PFSK-1 (cell line): ENCODE measurements at regions not wholly inside any gene's neighbourhood (a gene's known extent, or its start where the extent isn't known, plus 50 kb on each side); places are given as distances from the start of the nearest gene placed in this dataset.

Source experiments
- FOXP2 ChIP-seq: optimal IDR thresholded peaks from 2 replicates; pipeline ENCODE3; 2011; ENCODE audit warnings: borderline replicate concordance, control low read depth, inconsistent platforms; ENCODE audit not compliant: insufficient read depth; ENCODE audit errors: extremely low read length, extremely low read depth
- POLR2AphosphoS5 ChIP-seq: IDR thresholded peaks from 2 replicates; pipeline ENCODE4 v1.6.1; 2012; ENCODE audit warnings: low read depth, mild to moderate bottlenecking, control low read depth, low read length, moderate library complexity
- SIN3A ChIP-seq: IDR thresholded peaks from 2 replicates; pipeline ENCODE4 v1.6.1; 2012; ENCODE audit warnings: mild to moderate bottlenecking, low read length, moderate library complexity, borderline replicate concordance; ENCODE audit not compliant: insufficient read depth
- TAF1 ChIP-seq: IDR thresholded peaks from 2 replicates; pipeline ENCODE4 v1.6.1; 2012; ENCODE audit warnings: low read length, control low read depth, borderline replicate concordance; ENCODE audit not compliant: insufficient read depth
- TF ChIP-seq, protein P1 (sequence below), 2 experiments: IDR thresholded peaks; 2 replicates each; pipeline versions ENCODE4 v1.6.1 to v1.8.0; 2011 to 2012; ENCODE audit warnings: low read depth in 2 of 2, low read length in 2 of 2, control low read depth in 1 of 2, inconsistent platforms in 1 of 2, mild to moderate bottlenecking in 1 of 2, moderate library complexity in 1 of 2; ENCODE audit not compliant: insufficient read depth in 1 of 2

DNA sequence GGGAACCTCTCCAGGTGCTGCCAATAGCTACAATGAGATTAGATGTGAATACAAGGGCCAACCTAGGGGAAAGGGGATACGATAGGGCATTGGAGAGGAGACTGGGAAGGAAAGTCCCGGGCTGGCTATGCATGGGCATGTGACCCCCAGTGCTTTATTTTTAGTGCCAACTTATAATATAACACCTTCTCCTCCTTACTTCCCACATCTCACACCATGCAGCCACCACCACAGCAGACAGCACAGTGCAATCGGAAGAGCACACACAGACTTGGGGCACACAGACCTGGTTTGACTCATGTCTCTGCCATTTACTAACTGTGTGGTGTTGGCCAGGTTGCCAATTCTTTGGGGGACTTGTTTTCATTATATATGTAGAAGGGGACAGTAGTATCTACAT, 85.4 kb downstream of the TOMM20 start:
- no peak for TF ChIP-seq SIN3A
- no peak for TF ChIP-seq FOXP2
- TF ChIP-seq POLR2AphosphoS5: no peak
- TF ChIP-seq TAF1: no peak
- TF ChIP-seq, protein P1, sequence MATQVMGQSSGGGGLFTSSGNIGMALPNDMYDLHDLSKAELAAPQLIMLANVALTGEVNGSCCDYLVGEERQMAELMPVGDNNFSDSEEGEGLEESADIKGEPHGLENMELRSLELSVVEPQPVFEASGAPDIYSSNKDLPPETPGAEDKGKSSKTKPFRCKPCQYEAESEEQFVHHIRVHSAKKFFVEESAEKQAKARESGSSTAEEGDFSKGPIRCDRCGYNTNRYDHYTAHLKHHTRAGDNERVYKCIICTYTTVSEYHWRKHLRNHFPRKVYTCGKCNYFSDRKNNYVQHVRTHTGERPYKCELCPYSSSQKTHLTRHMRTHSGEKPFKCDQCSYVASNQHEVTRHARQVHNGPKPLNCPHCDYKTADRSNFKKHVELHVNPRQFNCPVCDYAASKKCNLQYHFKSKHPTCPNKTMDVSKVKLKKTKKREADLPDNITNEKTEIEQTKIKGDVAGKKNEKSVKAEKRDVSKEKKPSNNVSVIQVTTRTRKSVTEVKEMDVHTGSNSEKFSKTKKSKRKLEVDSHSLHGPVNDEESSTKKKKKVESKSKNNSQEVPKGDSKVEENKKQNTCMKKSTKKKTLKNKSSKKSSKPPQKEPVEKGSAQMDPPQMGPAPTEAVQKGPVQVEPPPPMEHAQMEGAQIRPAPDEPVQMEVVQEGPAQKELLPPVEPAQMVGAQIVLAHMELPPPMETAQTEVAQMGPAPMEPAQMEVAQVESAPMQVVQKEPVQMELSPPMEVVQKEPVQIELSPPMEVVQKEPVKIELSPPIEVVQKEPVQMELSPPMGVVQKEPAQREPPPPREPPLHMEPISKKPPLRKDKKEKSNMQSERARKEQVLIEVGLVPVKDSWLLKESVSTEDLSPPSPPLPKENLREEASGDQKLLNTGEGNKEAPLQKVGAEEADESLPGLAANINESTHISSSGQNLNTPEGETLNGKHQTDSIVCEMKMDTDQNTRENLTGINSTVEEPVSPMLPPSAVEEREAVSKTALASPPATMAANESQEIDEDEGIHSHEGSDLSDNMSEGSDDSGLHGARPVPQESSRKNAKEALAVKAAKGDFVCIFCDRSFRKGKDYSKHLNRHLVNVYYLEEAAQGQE (IDR thresholded peaks at IDR 0.05; ENCODE audit: insufficient read depth in 1 of 2, low read depth in 2 of 2, low read length in 2 of 2): no peak

DNA sequence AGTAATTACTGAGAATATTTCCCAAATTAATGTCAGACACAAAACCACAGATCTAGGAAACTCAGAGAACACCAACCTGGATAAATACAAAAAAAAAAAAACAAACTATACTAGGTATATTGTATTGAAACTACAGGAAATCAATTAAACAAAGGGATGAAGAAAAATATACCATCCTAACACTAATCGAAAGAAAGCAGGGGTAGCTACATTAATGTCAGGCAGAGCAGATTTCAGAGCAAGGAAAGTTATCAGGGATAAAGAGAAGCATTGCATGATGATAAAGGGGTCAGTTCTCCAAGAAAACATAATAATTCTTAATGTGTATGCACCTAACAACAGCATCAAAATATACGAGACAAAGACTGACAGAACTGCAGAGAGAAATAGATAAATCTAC, 89.9 kb downstream of the TOMM20 start:
- TF ChIP-seq SIN3A (no peak), FOXP2 (no peak), POLR2AphosphoS5 (no peak), TAF1 (no peak)
- TF ChIP-seq, protein P1 (IDR thresholded peaks at IDR 0.05; ENCODE audit: insufficient read depth in 1 of 2, low read depth in 2 of 2, low read length in 2 of 2): no peak

DNA sequence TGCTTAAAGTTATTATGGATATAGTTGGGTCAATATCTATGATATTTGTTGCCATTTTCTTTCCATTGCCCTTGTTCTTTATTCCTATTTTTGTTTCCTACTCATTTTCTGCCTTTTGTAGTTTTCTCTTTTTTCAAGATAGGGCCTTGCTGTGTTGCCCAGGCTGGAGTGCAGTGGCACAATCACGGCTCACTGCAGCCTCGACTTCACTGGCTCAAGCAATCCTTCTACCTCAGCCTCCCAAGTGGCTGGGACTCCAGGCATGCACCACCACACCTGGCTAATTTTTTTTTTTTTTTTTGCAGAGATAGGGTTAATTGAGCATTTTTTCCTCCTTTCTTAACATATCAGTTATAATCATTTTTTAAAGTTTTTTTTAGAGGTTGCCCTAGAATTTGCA, 92.7 kb downstream of the TOMM20 start:
- no peak for TF ChIP-seq FOXP2
- no peak for TF ChIP-seq TAF1
- TF ChIP-seq, protein P1 (IDR thresholded peaks at IDR 0.05; ENCODE audit: insufficient read depth in 1 of 2, low read depth in 2 of 2, low read length in 2 of 2): no peak
- TF ChIP-seq POLR2AphosphoS5: no peak
- no peak for TF ChIP-seq SIN3A

DNA sequence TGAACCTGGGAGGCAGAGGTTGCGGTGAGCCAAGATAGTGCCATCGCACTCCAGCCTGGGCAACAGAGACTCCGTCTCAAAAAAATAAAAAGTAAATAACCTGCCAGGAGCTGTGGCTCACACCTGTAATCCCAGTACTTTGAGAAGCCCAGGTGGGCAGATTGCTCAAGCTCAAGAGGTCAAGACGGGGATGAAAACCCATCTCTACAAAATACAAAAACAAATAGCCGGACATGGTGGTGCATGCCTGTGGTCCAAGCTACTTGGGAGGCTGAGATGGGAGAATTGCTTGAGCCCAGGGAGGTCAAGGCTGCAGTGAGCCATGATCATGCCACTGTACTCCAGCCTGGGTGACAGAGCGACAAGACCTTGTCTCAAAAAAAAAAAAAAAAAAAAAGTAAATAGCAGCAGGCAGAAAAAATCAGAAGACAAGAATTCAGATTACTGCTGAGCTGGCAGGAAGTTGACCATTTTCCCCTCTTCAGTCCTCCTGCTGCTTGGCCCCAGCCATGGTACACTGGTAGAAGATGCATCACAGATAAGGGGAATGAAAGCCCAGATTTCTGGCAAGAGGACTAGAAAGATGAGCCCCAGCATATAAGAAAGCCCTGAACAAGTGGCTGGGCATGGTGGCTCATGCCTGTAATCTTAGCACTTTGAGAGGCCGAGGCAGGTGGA, 97.6 kb downstream of the TOMM20 start:
- no peak for TF ChIP-seq TAF1
- no peak for TF ChIP-seq FOXP2
- TF ChIP-seq SIN3A: no peak
- no peak for TF ChIP-seq POLR2AphosphoS5
- TF ChIP-seq, protein P1 (IDR thresholded peaks at IDR 0.05; ENCODE audit: insufficient read depth in 1 of 2, low read depth in 2 of 2, low read length in 2 of 2): no peak

DNA sequence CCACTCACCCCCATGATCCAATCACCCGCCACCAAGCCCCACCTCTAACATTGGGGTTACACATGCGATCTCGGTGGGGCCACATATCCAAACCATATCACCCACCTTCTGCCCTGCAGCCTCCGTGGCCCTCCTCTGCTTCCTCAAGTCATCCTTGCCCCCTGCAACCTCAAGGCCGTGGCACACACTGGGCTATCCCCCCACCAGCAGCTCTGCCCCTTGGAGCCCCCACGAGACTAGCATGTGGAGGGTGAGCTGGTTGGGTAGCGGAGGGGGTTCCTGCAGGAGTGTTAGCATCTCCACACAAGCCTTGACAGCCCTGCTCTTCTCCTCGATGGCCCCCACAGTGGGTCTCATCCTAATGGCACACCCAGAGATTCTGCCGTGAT, 100.8 kb downstream of the TOMM20 start:
- TF ChIP-seq POLR2AphosphoS5 (no peak), SIN3A (no peak), TAF1 (no peak), FOXP2 (no peak)
- TF ChIP-seq, protein P1 (IDR thresholded peaks at IDR 0.05; ENCODE audit: insufficient read depth in 1 of 2, low read depth in 2 of 2, low read length in 2 of 2): no peak
